Epithelial cell of esophagus (primary cell): ENCODE measurements at regions not wholly inside any gene's neighbourhood (a gene's known extent, or its start where the extent isn't known, plus 50 kb on each side); places are given as distances from the start of the nearest gene placed in this dataset.
"Not testable (repeated sequence)": the region's sequence is repeated elsewhere in the genome, so short reads cannot be mapped to it uniquely, and the experiment has no call there.

Experiments
- DNase-seq: peaks from one replicate; pipeline ENCODE4 v3.0.0; 2010; ENCODE audit warnings: low read depth
- H3K4me3 ChIP-seq: 2 replicates; pipeline ENCODE4 v1.5.1; 2011; ENCODE audit warnings: mild to moderate bottlenecking, low read length, control low read depth
- CTCF ChIP-seq: IDR thresholded peaks from 2 replicates; pipeline ENCODE4 v1.5.1; 2011; ENCODE audit warnings: low read depth, mild to moderate bottlenecking, low read length, control low read depth, inconsistent platforms; ENCODE audit not compliant: insufficient read depth; ENCODE audit errors: missing control alignments

GRCh38 chr16:29218649-29219048 lies 187.9 kb downstream of the NPIPB11 start:
- DNase-seq: not testable (repeated sequence)

GRCh38 chr16:29218171-29218570 lies 188.3 kb downstream of the NPIPB11 start:
- not testable (repeated sequence) for H3K4me3 ChIP-seq, DNase-seq

More at GRCh38 chr16:29218649-29219048, 187.9 kb downstream of the NPIPB11 start:
- H3K4me3 ChIP-seq: not testable (repeated sequence)

- not testable (repeated sequence) for DNase-seq
Observed at GRCh38 chr16:29217752-29218126, 188.8 kb downstream of the NPIPB11 start.

GRCh38 chr16:29217104-29217751 lies 189.3 kb downstream of the NPIPB11 start:
- DNase-seq: not testable (repeated sequence)

More at GRCh38 chr16:29217752-29218126, 188.8 kb downstream of the NPIPB11 start:
- not testable (repeated sequence) for H3K4me3 ChIP-seq

GRCh38 chr16:29213770-29214169 lies 192.7 kb downstream of the NPIPB11 start:
- DNase-seq: peak; percentile 57
- H3K4me3 ChIP-seq: not testable (repeated sequence)

More at GRCh38 chr16:29217104-29217751, 189.3 kb downstream of the NPIPB11 start:
- not testable (repeated sequence) for H3K4me3 ChIP-seq

GRCh38 chr16:29213251-29213650 lies 193.3 kb downstream of the NPIPB11 start:
- DNase-seq, H3K4me3 ChIP-seq: not testable (repeated sequence)

GRCh38 chr16:29212084-29213027 lies 194.2 kb downstream of the NPIPB11 start:
- DNase-seq, H3K4me3 ChIP-seq: not testable (repeated sequence)

- DNase-seq: not testable (repeated sequence)
Observed at GRCh38 chr16:29211456-29211855, 195.1 kb downstream of the NPIPB11 start.

GRCh38 chr16:29210299-29211150 lies 196.0 kb downstream of the NPIPB11 start:
- H3K4me3 ChIP-seq, DNase-seq: not testable (repeated sequence)

More at GRCh38 chr16:29211456-29211855, 195.1 kb downstream of the NPIPB11 start:
- H3K4me3 ChIP-seq: not testable (repeated sequence)

- not testable (repeated sequence) for H3K4me3 ChIP-seq, DNase-seq
Observed at GRCh38 chr16:29206120-29206519, 200.4 kb downstream of the NPIPB11 start.

- not testable (repeated sequence) for DNase-seq
Observed at GRCh38 chr16:29205151-29205550, 201.4 kb downstream of the NPIPB11 start.

GRCh38 chr16:29204806-29205135 lies 201.7 kb downstream of the NPIPB11 start:
- no peak overlapping the region for H3K4me3 ChIP-seq
- no peak for DNase-seq
- no peak for TF ChIP-seq CTCF

More at GRCh38 chr16:29205151-29205550, 201.4 kb downstream of the NPIPB11 start:
- H3K4me3 ChIP-seq: not testable (repeated sequence)

GRCh38 chr16:29203933-29204805 lies 202.3 kb downstream of the NPIPB11 start:
- DNase-seq: peak; percentile 66

GRCh38 chr16:29203046-29203932 lies 203.2 kb downstream of the NPIPB11 start:
- DNase-seq, H3K4me3 ChIP-seq: not testable (repeated sequence)

More at GRCh38 chr16:29203933-29204805, 202.3 kb downstream of the NPIPB11 start:
- H3K4me3 ChIP-seq: not testable (repeated sequence)

GRCh38 chr16:29202642-29203041 lies 203.9 kb downstream of the NPIPB11 start:
- not testable (repeated sequence) for H3K4me3 ChIP-seq, DNase-seq
